Activated T-helper 1 cell treated with anti-CD3 and anti-CD28 coated beads, Interleukin-12 subunit alpha, Interleukin-12 subunit beta, Interleukin-2, Interleukin-4 antibody, amounts not matched to agents 30 ng/mL and 10 ng/mL and 1 ng/mL, durations not matched to agents 14 hours and 24 hours and 36 hours (primary cell): ENCODE measurements at regions not wholly inside any gene's neighbourhood (a gene's known extent, or its start where the extent isn't known, plus 50 kb on each side); places are given as distances from the start of the nearest gene placed in this dataset.

ENCODE experiments used
- DNase-seq: peaks from one replicate; pipeline ENCODE4 v3.0.0; 2021; ENCODE audit warnings: low spot score
- H3K27ac Mint-ChIP-seq: one replicate; pipeline ENCODE4 v1.8.0; 2021; ENCODE audit warnings: mild to moderate bottlenecking, mixed read lengths
- H3K27me3 Mint-ChIP-seq: one replicate; pipeline ENCODE4 v1.8.0; 2022; ENCODE audit warnings: mild to moderate bottlenecking, moderate library complexity, mixed read lengths; ENCODE audit not compliant: insufficient read depth
- H3K36me3 Mint-ChIP-seq: one replicate; pipeline ENCODE4 v1.8.0; 2021; ENCODE audit warnings: low read depth, mixed read lengths
- H3K4me1 Mint-ChIP-seq: one replicate; pipeline ENCODE4 v1.8.0; 2021; ENCODE audit warnings: low read depth, mixed read lengths
- H3K4me3 Mint-ChIP-seq: one replicate; pipeline ENCODE4 v1.8.0; 2021; ENCODE audit warnings: mild to moderate bottlenecking, moderate library complexity, mixed read lengths
- H3K9me3 Mint-ChIP-seq: one replicate; pipeline ENCODE4 v1.8.0; 2021; ENCODE audit warnings: mixed read lengths
- intact Hi-C: fragments of 100-400 bp; cut with micrococcal nuclease; formaldehyde crosslinking; loops from one replicate; pipeline ENCODE4 v1.15.1; 2024

DNA sequence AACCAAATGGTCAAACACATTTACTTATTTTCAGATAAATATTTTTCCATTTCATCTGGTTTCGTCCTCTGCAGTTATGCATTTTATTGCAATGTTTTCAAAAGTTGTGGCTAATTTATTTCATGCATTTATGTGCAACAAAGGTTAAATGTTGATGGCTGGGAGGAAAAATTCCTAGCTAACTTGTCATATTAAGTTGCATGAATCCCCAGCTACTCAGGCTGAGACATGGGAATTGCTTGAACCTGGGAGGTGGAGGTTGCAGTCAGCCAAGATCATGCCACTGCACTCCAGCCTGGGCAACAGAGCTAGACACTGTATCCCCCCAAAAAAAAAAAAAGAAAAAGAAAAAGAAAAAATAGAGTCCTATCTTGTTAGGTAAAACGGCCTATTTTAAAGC lies 1862.4 kb upstream of the RAG2 start:
- Mint-ChIP-seq H3K4me3 (no peak overlapping the region), H3K27ac (no peak overlapping the region), H3K4me1 (no peaks in the 10 kb centered on the region), H3K27me3 (no peaks in the 10 kb centered on the region), H3K9me3 (peaks cover 11% of the 10 kb centered on the region), H3K36me3 (no peaks in the 10 kb centered on the region)
- intact Hi-C loops: no loop called here
- DNase-seq: no peak

DNA sequence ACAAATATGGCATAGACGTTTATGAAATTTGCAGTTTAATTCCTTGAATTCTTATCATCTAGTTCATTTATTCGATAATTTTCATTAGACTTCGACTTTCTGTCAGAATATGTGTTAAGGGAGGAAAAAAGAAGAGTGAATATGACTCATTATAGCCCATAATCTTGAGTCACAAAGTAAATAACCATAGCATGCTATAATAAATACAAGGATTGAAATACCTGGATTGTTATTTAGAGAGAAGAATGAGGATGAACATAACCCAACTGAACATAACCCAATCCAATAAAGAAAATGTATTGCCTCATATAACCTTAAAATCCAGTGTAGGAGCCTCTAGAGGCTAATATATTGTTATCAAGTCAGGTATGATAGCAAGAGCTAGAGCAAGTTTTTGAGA lies 1858.3 kb upstream of the RAG2 start:
- DNase-seq: no peak
- Mint-ChIP-seq H3K27me3 (no peaks in the 10 kb centered on the region), H3K4me3 (no peak overlapping the region), H3K27ac (no peak overlapping the region), H3K9me3 (peaks cover 15% of the 10 kb centered on the region), H3K36me3 (no peaks in the 10 kb centered on the region), H3K4me1 (no peaks in the 10 kb centered on the region)
- intact Hi-C loops: no loop called here

DNA sequence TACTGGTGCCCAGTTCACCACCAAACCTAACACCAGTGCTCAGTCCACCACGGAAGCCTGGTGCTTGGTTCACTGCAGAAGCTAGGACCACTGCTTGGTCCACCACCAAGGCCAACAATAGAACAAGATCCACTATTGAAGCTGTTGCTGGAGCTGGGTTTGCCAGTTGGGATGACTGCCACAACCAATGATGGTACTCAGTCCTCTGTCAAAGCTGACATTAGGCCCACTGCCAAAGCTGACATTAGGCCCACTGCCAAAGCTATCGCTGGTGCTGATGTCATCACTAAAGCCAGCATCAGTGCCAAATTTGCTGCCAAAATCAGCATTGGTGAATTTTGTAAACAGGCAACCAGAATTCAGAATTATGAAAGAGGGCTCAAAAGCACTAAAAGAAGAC lies 1850.2 kb upstream of the RAG2 start:
- no peak for DNase-seq
- intact Hi-C loops: no loop called here
- Mint-ChIP-seq H3K36me3 (no peaks in the 10 kb centered on the region), H3K27ac (no peak overlapping the region), H3K4me3 (no peak overlapping the region), H3K4me1 (no peaks in the 10 kb centered on the region), H3K27me3 (no peaks in the 10 kb centered on the region), H3K9me3 (peaks cover 4% of the 10 kb centered on the region)

- H3K9me3 Mint-ChIP-seq: peaks cover 4% of the 10 kb centered on the region
- no peaks in the 10 kb centered on the region for H3K27me3 Mint-ChIP-seq
- no peak overlapping the region for H3K4me3 Mint-ChIP-seq
- H3K27ac Mint-ChIP-seq: no peak overlapping the region
- H3K36me3 Mint-ChIP-seq: no peaks in the 10 kb centered on the region
- intact Hi-C loops: no loop called here
- H3K4me1 Mint-ChIP-seq: no peaks in the 10 kb centered on the region
- DNase-seq: no peak
These were observed 1848.3 kb upstream of the RAG2 start for GRCh38 chr11:38446336-38446735.

- Mint-ChIP-seq H3K9me3 (peaks cover 25% of the 10 kb centered on the region), H3K36me3 (no peaks in the 10 kb centered on the region), H3K27ac (no peak overlapping the region), H3K4me3 (no peak overlapping the region), H3K27me3 (no peaks in the 10 kb centered on the region), H3K4me1 (no peaks in the 10 kb centered on the region)
- DNase-seq: no peak
- intact Hi-C loops: no loop called here
These were observed 1840.1 kb upstream of the RAG2 start for GRCh38 chr11:38438091-38438490.

DNA sequence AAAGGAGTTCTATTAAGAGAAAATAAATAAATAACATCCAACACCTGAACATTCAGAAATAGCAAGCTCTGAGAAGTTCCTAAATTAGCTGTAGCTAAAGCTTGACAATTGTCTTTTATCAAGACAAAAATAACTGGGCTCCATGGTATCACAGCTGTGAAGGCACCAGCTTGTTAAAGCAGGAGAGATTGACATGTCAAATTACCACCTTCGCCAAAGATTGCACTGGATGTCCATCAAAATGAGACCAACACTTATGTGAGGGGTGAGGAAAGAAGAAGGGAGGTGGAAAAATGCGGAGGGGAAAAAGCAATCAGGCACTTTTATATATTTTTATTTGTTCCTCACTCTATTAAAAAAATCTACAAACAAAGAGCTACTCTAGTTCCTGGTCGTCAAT lies 1827.5 kb upstream of the RAG2 start:
- no peak for DNase-seq
- Mint-ChIP-seq H3K27ac (no peak overlapping the region), H3K36me3 (no peaks in the 10 kb centered on the region), H3K4me1 (no peaks in the 10 kb centered on the region), H3K9me3 (peaks cover 7% of the 10 kb centered on the region), H3K27me3 (no peaks in the 10 kb centered on the region), H3K4me3 (no peak overlapping the region)
- intact Hi-C loops: no loop called here

- H3K36me3 Mint-ChIP-seq: no peaks in the 10 kb centered on the region
- DNase-seq: no peak
- no peak overlapping the region for H3K4me3 Mint-ChIP-seq
- H3K9me3 Mint-ChIP-seq: peaks cover 18% of the 10 kb centered on the region
- intact Hi-C loops: no loop called here
- H3K27ac Mint-ChIP-seq: no peak overlapping the region
- H3K27me3 Mint-ChIP-seq: no peaks in the 10 kb centered on the region
- H3K4me1 Mint-ChIP-seq: no peaks in the 10 kb centered on the region
These were observed 1825.0 kb upstream of the RAG2 start for GRCh38 chr11:38423042-38423441.

DNA sequence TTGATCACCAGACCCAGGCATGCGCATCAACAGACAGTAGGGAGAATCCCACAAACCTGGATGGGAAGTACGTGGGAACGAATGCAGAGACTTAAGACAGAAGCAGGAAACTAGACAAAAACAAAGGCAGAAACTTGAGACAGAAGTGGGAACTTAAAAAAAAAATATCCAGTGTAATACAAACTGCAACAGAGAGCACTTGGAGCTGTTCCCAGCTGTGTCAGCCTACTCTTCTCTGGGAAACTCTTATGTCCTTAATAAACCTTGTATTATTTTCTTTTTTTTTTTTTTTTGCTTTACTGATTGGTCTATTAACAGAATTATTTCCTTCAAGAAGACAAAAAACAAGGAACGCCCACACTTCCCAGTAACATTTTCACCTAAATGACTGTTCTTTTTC lies 1818.1 kb upstream of the RAG2 start:
- Mint-ChIP-seq H3K27ac (no peak overlapping the region), H3K4me3 (no peak overlapping the region), H3K9me3 (peaks cover 39% of the 10 kb centered on the region), H3K36me3 (no peaks in the 10 kb centered on the region), H3K4me1 (no peaks in the 10 kb centered on the region), H3K27me3 (no peaks in the 10 kb centered on the region)
- DNase-seq: no peak
- intact Hi-C loops: no loop called here

DNA sequence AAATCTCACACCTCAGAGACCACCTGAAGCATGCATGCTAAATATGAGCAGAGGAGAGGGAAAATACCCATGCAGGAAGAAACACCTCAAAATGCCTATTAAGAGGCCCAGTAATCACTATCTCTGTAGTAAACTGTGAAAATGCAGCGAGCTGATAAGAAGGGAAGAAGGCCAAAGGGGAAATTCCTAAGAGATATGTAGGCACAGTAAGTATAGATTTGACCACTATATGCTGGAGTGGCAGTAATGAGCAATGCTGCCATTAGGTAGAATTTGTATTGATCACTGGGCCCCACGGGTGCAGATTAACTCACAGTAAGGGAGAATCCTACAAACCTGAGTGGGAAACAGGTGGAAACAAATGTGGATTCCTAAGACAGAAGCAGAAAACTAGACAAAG lies 1813.1 kb upstream of the RAG2 start:
- intact Hi-C loops: no loop called here
- H3K4me1 Mint-ChIP-seq: no peaks in the 10 kb centered on the region
- no peaks in the 10 kb centered on the region for H3K36me3 Mint-ChIP-seq
- no peaks in the 10 kb centered on the region for H3K27me3 Mint-ChIP-seq
- H3K4me3 Mint-ChIP-seq: no peak overlapping the region
- no peak for DNase-seq
- peaks cover 31% of the 10 kb centered on the region for H3K9me3 Mint-ChIP-seq
- H3K27ac Mint-ChIP-seq: no peak overlapping the region

- peaks cover 11% of the 10 kb centered on the region for H3K9me3 Mint-ChIP-seq
- intact Hi-C loops: no loop called here
- no peaks in the 10 kb centered on the region for H3K4me1 Mint-ChIP-seq
- H3K27ac Mint-ChIP-seq: no peak overlapping the region
- no peak for DNase-seq
- no peak overlapping the region for H3K4me3 Mint-ChIP-seq
- H3K36me3 Mint-ChIP-seq: no peaks in the 10 kb centered on the region
- no peaks in the 10 kb centered on the region for H3K27me3 Mint-ChIP-seq
These were observed 1804.0 kb upstream of the RAG2 start for GRCh38 chr11:38402063-38402462.

- Mint-ChIP-seq H3K4me3 (no peak overlapping the region), H3K9me3 (no peaks in the 10 kb centered on the region), H3K27ac (no peak overlapping the region), H3K4me1 (no peaks in the 10 kb centered on the region), H3K27me3 (no peaks in the 10 kb centered on the region), H3K36me3 (no peaks in the 10 kb centered on the region)
- intact Hi-C loops: no loop called here
- DNase-seq: no peak
These were observed 1794.1 kb upstream of the RAG2 start for GRCh38 chr11:38392176-38392575.

GRCh38 chr11:38384568-38384967 lies 1786.5 kb upstream of the RAG2 start:
- Mint-ChIP-seq H3K27me3 (no peaks in the 10 kb centered on the region), H3K9me3 (no peaks in the 10 kb centered on the region), H3K27ac (no peak overlapping the region), H3K4me3 (no peak overlapping the region), H3K36me3 (no peaks in the 10 kb centered on the region), H3K4me1 (no peaks in the 10 kb centered on the region)
- no peak for DNase-seq
- intact Hi-C loops: no loop called here

DNA sequence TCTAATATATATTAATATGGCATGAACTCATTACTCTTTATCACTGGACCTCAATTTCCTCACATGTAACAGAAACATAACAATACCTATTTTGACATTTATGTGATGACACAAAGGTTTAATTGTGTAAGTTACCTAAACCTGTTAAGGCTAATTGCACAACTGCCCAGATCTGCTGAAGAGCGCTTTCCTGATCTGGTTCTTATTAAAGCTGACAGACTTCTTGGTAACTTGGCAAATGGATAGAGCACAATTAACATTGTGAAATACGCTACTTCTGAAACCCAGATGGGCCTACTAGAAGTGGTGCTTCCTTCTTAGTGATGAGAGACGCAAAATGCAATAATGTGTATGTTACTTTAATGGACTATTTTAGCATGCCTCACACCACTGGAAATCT lies 1767.2 kb upstream of the RAG2 start:
- no peaks in the 10 kb centered on the region for H3K36me3 Mint-ChIP-seq
- H3K27ac Mint-ChIP-seq: no peak overlapping the region

DNA sequence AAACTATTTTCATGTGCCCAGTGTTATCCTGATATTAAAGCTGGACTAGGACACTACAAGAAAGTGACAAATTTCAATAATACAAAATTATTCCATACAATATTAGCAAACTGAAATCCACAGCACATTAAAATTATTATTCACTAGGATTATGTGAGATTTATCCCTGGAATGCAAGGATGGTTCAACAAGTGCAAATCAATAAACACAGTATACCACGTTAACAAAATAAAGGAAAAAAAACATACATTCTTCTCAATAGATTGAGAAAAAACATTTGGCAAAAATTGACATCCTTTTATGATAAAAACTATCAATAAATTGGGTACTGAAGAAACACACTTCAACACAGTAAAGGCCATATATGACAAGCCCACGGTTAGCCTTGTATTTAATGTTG lies 1758.2 kb upstream of the RAG2 start:
- H3K4me3 Mint-ChIP-seq: no peak overlapping the region
- no peaks in the 10 kb centered on the region for H3K27me3 Mint-ChIP-seq
- H3K27ac Mint-ChIP-seq: no peak overlapping the region
- intact Hi-C loops: no loop called here
- H3K9me3 Mint-ChIP-seq: peaks cover 22% of the 10 kb centered on the region
- no peak for DNase-seq
- no peaks in the 10 kb centered on the region for H3K36me3 Mint-ChIP-seq
- no peaks in the 10 kb centered on the region for H3K4me1 Mint-ChIP-seq

More for the DNA sequence above, 1767.2 kb upstream of the RAG2 start:
- peaks cover 17% of the 10 kb centered on the region for H3K9me3 Mint-ChIP-seq
- no peak for DNase-seq
- H3K4me1 Mint-ChIP-seq: no peaks in the 10 kb centered on the region
- H3K4me3 Mint-ChIP-seq: no peak overlapping the region
- H3K27me3 Mint-ChIP-seq: no peaks in the 10 kb centered on the region
- intact Hi-C loops: no loop called here
